GM23338 (cell line): ENCODE measurements at regions not wholly inside any gene's neighbourhood (a gene's known extent, or its start where the extent isn't known, plus 50 kb on each side); places are given as distances from the start of the nearest gene placed in this dataset.

Experiments
- ATAC-seq: fragments of 200-7000 bp; cut with Tn5 transposase; 3 replicates; pipeline ENCODE4 v1.9.1; 2020
- DNase-seq: peaks from one replicate; pipeline ENCODE4 v3.0.0-alpha.2; 2015; ENCODE audit warnings: low spot score
- H2AFZ ChIP-seq: fragments of 200-600 bp; sonication (generic); 2 replicates; pipeline ENCODE4 v1.8.0; 2016; ENCODE audit warnings: antibody characterized with exemption, mild to moderate bottlenecking, moderate library complexity
- H3F3A ChIP-seq: fragments of 200-600 bp; sonication (generic); replicated peaks from 2 replicates; pipeline ENCODE4 v1.8.0; 2017; ENCODE audit warnings: antibody characterized with exemption, mixed run types, low read depth
- H3K27ac ChIP-seq: fragments of 200-600 bp; sonication (generic); 2 replicates; pipeline ENCODE4 v1.6.1; 2016; ENCODE audit warnings: low read depth
- H3K27me3 ChIP-seq: fragments of 200-600 bp; sonication (generic); 2 replicates; pipeline ENCODE4 v1.8.0; 2016; ENCODE audit warnings: mild to moderate bottlenecking, mixed run types, moderate library complexity; ENCODE audit not compliant: insufficient read depth
- H3K36me3 ChIP-seq: fragments of 200-600 bp; sonication (generic); 2 replicates; pipeline ENCODE4 v1.8.0; 2016; ENCODE audit warnings: mild to moderate bottlenecking; ENCODE audit not compliant: insufficient read depth
- H3K4me1 ChIP-seq: fragments of 200-600 bp; sonication (generic); 2 replicates; pipeline ENCODE4 v1.8.0; 2016; ENCODE audit warnings: mild to moderate bottlenecking, moderate library complexity; ENCODE audit not compliant: insufficient read depth
- H3K4me2 ChIP-seq: fragments of 200-600 bp; sonication (generic); 2 replicates; pipeline ENCODE4 v1.7.1; 2017; ENCODE audit warnings: mixed run types
- H3K4me3 ChIP-seq: fragments of 200-600 bp; sonication (generic); 2 replicates; pipeline ENCODE4 v1.6.1; 2016; ENCODE audit warnings: mixed run types
- H3K79me2 ChIP-seq: fragments of 200-600 bp; sonication (generic); replicated peaks from 2 replicates; pipeline ENCODE4 v1.8.0; 2017; ENCODE audit warnings: mild to moderate bottlenecking; ENCODE audit not compliant: insufficient read depth
- H3K9me2 ChIP-seq: fragments of 200-600 bp; sonication (generic); 2 replicates; pipeline ENCODE4 v1.8.0; 2017; ENCODE audit not compliant: insufficient read depth
- H4K20me1 ChIP-seq: fragments of 200-600 bp; sonication (generic); replicated peaks from 2 replicates; pipeline ENCODE4 v1.8.0; 2017; ENCODE audit warnings: mild to moderate bottlenecking; ENCODE audit not compliant: insufficient read depth
- H3K27ac Mint-ChIP-seq: 2 replicates; pipeline ENCODE4 v1.8.0; 2020; ENCODE audit warnings: inconsistent platforms, mild to moderate bottlenecking, moderate library complexity, mixed read lengths
- H3K27me3 Mint-ChIP-seq: 3 replicates; pipeline ENCODE4 v1.8.0; 2022; ENCODE audit warnings: low read depth, mild to moderate bottlenecking, moderate library complexity, mixed read lengths, inconsistent platforms; ENCODE audit not compliant: insufficient read depth, poor library complexity
- H3K36me3 Mint-ChIP-seq: 3 replicates; pipeline ENCODE4 v1.8.0; 2021; ENCODE audit warnings: low read depth, mild to moderate bottlenecking, inconsistent platforms, moderate library complexity, mixed read lengths
- H3K4me1 Mint-ChIP-seq: 3 replicates; pipeline ENCODE4 v1.8.0; 2020; ENCODE audit warnings: mild to moderate bottlenecking, inconsistent platforms, mixed read lengths
- H3K4me3 Mint-ChIP-seq: 3 replicates; pipeline ENCODE4 v1.8.0; 2021; ENCODE audit warnings: moderate library complexity, mild to moderate bottlenecking, inconsistent platforms, mixed read lengths
- H3K9me3 Mint-ChIP-seq: 3 replicates; pipeline ENCODE4 v1.8.0; 2020; ENCODE audit warnings: moderate library complexity, mild to moderate bottlenecking, inconsistent platforms, mixed read lengths
- CREB1 ChIP-seq: fragments of 250-450 bp; sonication (Bioruptor Pico); IDR thresholded peaks from 2 replicates; pipeline ENCODE4 v1.5.0; 2020; ENCODE audit warnings: low read depth, mild to moderate bottlenecking, moderate library complexity
- EZH2 ChIP-seq: fragments of 200-600 bp; sonication (generic); IDR thresholded peaks from one replicate; pipeline ENCODE4 v1.8.0; 2017; ENCODE audit warnings: antibody characterized with exemption, mild to moderate bottlenecking, low read depth; ENCODE audit not compliant: unreplicated experiment
- EZH2phosphoT487 ChIP-seq: fragments of 200-600 bp; sonication (generic); IDR thresholded peaks from one replicate; pipeline ENCODE4 v1.8.1; 2018; ENCODE audit warnings: antibody characterized with exemption; ENCODE audit not compliant: unreplicated experiment
- JUNB ChIP-seq: IDR thresholded peaks from one replicate; pipeline ENCODE4 v1.6.1; 2016; ENCODE audit warnings: antibody characterized with exemption; ENCODE audit not compliant: unreplicated experiment
- NANOG ChIP-seq: IDR thresholded peaks from 2 replicates; pipeline ENCODE4 v1.6.1; 2016; ENCODE audit warnings: antibody characterized with exemption, borderline replicate concordance
- POLR2AphosphoS5 ChIP-seq: IDR thresholded peaks from 2 replicates; pipeline ENCODE4 v1.6.1; 2016; ENCODE audit warnings: antibody characterized with exemption, low read depth
- STAT1 ChIP-seq: IDR thresholded peaks from one replicate; pipeline ENCODE4 v1.6.1; 2016; ENCODE audit warnings: antibody characterized with exemption; ENCODE audit not compliant: unreplicated experiment
- ZNF114 ChIP-seq: fragments of 250-450 bp; sonication (Bioruptor Pico); IDR thresholded peaks from 2 replicates; pipeline ENCODE4 v1.5.0; 2020; ENCODE audit warnings: mild to moderate bottlenecking, moderate library complexity
- ZNF331 ChIP-seq: fragments of 250-450 bp; sonication (Bioruptor Pico); IDR thresholded peaks from 2 replicates; pipeline ENCODE4 v1.5.0; 2020; ENCODE audit warnings: low read depth, mild to moderate bottlenecking, moderate library complexity
- TF ChIP-seq, protein P1 (sequence below): IDR thresholded peaks from 2 replicates; pipeline ENCODE4 v1.6.1; 2016; ENCODE audit warnings: antibody characterized with exemption
- TF ChIP-seq, protein P2 (sequence below): fragments of 250-450 bp; sonication (Bioruptor Pico); IDR thresholded peaks from 2 replicates; pipeline ENCODE4 v1.5.0; 2020; ENCODE audit warnings: mild to moderate bottlenecking, moderate library complexity
- TF ChIP-seq, protein P3 (sequence below): IDR thresholded peaks from one replicate; pipeline ENCODE4 v1.6.1; 2018; ENCODE audit warnings: antibody characterized with exemption; ENCODE audit not compliant: unreplicated experiment
- TF ChIP-seq, protein P4 (sequence below), 2 experiments: fragments of 200-600 bp in 1 of 2; sonication (generic) in 1 of 2; conservative IDR thresholded peaks; 2 replicates each; pipeline versions ENCODE4 v1.5.1 to v1.6.1; 2016 to 2017; ENCODE audit warnings: antibody characterized with exemption in 2 of 2, low read depth in 2 of 2, mild to moderate bottlenecking in 2 of 2, moderate library complexity in 1 of 2

DNA sequence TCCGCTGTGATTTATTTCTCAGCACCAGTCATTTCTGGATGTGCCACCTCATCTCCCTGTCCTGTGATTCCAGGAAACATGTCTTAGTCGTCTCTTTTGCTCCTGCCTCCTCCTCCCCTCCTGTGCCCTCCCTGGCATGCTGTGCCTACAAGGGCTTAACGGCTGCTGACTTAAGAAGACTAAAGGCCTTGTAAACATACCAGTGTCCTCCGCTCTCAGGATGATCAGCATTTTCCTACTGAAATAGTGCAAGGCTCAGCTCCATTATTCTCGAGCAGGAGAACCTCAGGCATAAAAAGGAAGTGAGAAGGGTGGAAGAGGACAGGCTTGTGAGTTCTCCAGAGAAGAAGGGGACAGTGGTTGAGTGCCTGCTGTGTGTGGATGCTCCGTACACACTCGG, 61.6 kb upstream of the RUNX3 start:
- peaks cover 9% of the 10 kb centered on the region for H3K27me3 Mint-ChIP-seq
- no peaks in the 10 kb centered on the region for H4K20me1 ChIP-seq
- no peaks in the 10 kb centered on the region for H3F3A ChIP-seq
- ATAC-seq = no peak
- TF ChIP-seq, protein P1, sequence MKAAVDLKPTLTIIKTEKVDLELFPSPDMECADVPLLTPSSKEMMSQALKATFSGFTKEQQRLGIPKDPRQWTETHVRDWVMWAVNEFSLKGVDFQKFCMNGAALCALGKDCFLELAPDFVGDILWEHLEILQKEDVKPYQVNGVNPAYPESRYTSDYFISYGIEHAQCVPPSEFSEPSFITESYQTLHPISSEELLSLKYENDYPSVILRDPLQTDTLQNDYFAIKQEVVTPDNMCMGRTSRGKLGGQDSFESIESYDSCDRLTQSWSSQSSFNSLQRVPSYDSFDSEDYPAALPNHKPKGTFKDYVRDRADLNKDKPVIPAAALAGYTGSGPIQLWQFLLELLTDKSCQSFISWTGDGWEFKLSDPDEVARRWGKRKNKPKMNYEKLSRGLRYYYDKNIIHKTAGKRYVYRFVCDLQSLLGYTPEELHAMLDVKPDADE = no peak
- TF ChIP-seq CREB1 (CRISPR knock-in tag) = no peak
- no peak for TF ChIP-seq ZNF331
- TF ChIP-seq, protein P2, sequence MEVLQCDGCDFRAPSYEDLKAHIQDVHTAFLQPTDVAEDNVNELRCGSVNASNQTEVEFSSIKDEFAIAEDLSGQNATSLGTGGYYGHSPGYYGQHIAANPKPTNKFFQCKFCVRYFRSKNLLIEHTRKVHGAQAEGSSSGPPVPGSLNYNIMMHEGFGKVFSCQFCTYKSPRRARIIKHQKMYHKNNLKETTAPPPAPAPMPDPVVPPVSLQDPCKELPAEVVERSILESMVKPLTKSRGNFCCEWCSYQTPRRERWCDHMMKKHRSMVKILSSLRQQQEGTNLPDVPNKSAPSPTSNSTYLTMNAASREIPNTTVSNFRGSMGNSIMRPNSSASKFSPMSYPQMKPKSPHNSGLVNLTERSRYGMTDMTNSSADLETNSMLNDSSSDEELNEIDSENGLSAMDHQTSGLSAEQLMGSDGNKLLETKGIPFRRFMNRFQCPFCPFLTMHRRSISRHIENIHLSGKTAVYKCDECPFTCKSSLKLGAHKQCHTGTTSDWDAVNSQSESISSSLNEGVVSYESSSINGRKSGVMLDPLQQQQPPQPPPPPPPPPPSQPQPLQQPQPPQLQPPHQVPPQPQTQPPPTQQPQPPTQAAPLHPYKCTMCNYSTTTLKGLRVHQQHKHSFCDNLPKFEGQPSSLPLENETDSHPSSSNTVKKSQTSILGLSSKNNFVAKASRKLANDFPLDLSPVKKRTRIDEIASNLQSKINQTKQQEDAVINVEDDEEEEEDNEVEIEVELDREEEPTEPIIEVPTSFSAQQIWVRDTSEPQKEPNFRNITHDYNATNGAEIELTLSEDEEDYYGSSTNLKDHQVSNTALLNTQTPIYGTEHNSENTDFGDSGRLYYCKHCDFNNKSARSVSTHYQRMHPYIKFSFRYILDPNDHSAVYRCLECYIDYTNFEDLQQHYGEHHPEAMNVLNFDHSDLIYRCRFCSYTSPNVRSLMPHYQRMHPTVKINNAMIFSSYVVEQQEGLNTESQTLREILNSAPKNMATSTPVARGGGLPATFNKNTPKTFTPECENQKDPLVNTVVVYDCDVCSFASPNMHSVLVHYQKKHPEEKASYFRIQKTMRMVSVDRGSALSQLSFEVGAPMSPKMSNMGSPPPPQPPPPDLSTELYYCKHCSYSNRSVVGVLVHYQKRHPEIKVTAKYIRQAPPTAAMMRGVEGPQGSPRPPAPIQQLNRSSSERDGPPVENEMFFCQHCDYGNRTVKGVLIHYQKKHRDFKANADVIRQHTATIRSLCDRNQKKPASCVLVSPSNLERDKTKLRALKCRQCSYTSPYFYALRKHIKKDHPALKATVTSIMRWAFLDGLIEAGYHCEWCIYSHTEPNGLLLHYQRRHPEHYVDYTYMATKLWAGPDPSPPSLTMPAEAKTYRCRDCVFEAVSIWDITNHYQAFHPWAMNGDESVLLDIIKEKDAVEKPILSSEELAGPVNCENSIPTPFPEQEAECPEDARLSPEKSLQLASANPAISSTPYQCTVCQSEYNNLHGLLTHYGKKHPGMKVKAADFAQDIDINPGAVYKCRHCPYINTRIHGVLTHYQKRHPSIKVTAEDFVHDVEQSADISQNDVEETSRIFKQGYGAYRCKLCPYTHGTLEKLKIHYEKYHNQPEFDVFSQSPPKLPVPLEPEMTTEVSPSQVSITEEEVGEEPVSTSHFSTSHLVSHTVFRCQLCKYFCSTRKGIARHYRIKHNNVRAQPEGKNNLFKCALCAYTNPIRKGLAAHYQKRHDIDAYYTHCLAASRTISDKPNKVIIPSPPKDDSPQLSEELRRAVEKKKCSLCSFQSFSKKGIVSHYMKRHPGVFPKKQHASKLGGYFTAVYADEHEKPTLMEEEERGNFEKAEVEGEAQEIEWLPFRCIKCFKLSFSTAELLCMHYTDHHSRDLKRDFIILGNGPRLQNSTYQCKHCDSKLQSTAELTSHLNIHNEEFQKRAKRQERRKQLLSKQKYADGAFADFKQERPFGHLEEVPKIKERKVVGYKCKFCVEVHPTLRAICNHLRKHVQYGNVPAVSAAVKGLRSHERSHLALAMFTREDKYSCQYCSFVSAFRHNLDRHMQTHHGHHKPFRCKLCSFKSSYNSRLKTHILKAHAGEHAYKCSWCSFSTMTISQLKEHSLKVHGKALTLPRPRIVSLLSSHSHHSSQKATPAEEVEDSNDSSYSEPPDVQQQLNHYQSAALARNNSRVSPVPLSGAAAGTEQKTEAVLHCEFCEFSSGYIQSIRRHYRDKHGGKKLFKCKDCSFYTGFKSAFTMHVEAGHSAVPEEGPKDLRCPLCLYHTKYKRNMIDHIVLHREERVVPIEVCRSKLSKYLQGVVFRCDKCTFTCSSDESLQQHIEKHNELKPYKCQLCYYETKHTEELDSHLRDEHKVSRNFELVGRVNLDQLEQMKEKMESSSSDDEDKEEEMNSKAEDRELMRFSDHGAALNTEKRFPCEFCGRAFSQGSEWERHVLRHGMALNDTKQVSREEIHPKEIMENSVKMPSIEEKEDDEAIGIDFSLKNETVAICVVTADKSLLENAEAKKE (CRISPR knock-in tag) = no peak
- TF ChIP-seq ZNF114 (CRISPR knock-in tag) = no peak
- TF ChIP-seq, protein P3, sequence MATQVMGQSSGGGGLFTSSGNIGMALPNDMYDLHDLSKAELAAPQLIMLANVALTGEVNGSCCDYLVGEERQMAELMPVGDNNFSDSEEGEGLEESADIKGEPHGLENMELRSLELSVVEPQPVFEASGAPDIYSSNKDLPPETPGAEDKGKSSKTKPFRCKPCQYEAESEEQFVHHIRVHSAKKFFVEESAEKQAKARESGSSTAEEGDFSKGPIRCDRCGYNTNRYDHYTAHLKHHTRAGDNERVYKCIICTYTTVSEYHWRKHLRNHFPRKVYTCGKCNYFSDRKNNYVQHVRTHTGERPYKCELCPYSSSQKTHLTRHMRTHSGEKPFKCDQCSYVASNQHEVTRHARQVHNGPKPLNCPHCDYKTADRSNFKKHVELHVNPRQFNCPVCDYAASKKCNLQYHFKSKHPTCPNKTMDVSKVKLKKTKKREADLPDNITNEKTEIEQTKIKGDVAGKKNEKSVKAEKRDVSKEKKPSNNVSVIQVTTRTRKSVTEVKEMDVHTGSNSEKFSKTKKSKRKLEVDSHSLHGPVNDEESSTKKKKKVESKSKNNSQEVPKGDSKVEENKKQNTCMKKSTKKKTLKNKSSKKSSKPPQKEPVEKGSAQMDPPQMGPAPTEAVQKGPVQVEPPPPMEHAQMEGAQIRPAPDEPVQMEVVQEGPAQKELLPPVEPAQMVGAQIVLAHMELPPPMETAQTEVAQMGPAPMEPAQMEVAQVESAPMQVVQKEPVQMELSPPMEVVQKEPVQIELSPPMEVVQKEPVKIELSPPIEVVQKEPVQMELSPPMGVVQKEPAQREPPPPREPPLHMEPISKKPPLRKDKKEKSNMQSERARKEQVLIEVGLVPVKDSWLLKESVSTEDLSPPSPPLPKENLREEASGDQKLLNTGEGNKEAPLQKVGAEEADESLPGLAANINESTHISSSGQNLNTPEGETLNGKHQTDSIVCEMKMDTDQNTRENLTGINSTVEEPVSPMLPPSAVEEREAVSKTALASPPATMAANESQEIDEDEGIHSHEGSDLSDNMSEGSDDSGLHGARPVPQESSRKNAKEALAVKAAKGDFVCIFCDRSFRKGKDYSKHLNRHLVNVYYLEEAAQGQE = no peak
- no peak for TF ChIP-seq EZH2phosphoT487
- no peak for TF ChIP-seq JUNB
- TF ChIP-seq STAT1 = no peak
- no peak for TF ChIP-seq POLR2AphosphoS5
- no peak for TF ChIP-seq EZH2
- TF ChIP-seq, protein P4, sequence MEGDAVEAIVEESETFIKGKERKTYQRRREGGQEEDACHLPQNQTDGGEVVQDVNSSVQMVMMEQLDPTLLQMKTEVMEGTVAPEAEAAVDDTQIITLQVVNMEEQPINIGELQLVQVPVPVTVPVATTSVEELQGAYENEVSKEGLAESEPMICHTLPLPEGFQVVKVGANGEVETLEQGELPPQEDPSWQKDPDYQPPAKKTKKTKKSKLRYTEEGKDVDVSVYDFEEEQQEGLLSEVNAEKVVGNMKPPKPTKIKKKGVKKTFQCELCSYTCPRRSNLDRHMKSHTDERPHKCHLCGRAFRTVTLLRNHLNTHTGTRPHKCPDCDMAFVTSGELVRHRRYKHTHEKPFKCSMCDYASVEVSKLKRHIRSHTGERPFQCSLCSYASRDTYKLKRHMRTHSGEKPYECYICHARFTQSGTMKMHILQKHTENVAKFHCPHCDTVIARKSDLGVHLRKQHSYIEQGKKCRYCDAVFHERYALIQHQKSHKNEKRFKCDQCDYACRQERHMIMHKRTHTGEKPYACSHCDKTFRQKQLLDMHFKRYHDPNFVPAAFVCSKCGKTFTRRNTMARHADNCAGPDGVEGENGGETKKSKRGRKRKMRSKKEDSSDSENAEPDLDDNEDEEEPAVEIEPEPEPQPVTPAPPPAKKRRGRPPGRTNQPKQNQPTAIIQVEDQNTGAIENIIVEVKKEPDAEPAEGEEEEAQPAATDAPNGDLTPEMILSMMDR (conservative IDR thresholded peaks at IDR 0.05; ENCODE audit: low read depth in 2 of 2) = no peak
- no peak for TF ChIP-seq NANOG
- no peak overlapping the region for H3K4me3 Mint-ChIP-seq
- no peaks in the 10 kb centered on the region for H3K36me3 Mint-ChIP-seq
- H2AFZ ChIP-seq = no peak overlapping the region
- no peak overlapping the region for H3K4me3 ChIP-seq
- H3K79me2 ChIP-seq = no peaks in the 10 kb centered on the region
- no peaks in the 10 kb centered on the region for H3K9me2 ChIP-seq
- DNase-seq = no peak
- H3K36me3 ChIP-seq = no peaks in the 10 kb centered on the region
- no peak overlapping the region for H3K27ac ChIP-seq
- no peak overlapping the region for H3K4me2 ChIP-seq
- peaks cover 10% of the 10 kb centered on the region; the same call in 2 of the 3 replicates for H3K4me1 Mint-ChIP-seq
- no peaks in the 10 kb centered on the region for H3K4me1 ChIP-seq
- H3K27ac Mint-ChIP-seq = no peak overlapping the region
- H3K27me3 ChIP-seq = no peaks in the 10 kb centered on the region
- H3K9me3 Mint-ChIP-seq = no peaks in the 10 kb centered on the region; the same call in 2 of the 3 replicates
